ENCODE measurements at regions not wholly inside any gene's neighbourhood (a gene's known extent, or its start where the extent isn't known, plus 50 kb on each side); places are given as distances from the start of the nearest gene placed in this dataset.

DNA sequence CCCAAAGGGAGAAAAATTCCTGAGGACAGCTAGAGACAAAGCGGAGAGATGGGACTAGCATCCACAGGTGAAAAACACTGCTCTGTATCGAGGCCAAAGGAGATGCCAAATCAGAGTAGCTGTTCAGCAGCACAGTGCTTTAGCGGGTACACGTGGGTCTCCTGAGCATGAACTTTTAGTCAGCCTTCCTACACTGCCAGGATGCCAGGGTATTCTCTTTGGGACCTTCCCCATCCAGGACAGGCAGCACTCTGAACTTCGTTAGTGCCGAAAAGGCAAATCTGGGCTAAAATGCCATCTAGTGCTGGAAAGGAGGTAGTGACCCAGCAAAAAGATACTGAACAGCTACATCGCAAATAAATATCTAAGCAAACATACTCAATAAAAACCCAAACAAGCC lies 64.9 kb downstream of the C6orf58 start:
- DNase-seq, result no peak
- peak; percentile 25 for ATAC-seq
- intact Hi-C loops (cut with micrococcal nuclease), result no loop called here

Measured in left ventricle myocardium superior (tissue), 1 donor.